Mammary epithelial cell (primary cell): ENCODE measurements at regions not wholly inside any gene's neighbourhood (a gene's known extent, or its start where the extent isn't known, plus 50 kb on each side); places are given as distances from the start of the nearest gene placed in this dataset.

Experiments
- EZH2 ChIP-seq: IDR thresholded peaks from 2 replicates; pipeline ENCODE4 v1.6.1; 2012; ENCODE audit warnings: low read length, inconsistent platforms, borderline replicate concordance
- TF ChIP-seq, protein P1 (sequence below), 2 donors: IDR thresholded peaks in 1 of 2; conservative IDR thresholded peaks in 1 of 2; 2 replicates each; pipeline ENCODE4 v1.5.1; 2011 to 2012; ENCODE audit warnings: inconsistent platforms in 2 of 2, low read length in 2 of 2, mild to moderate bottlenecking in 2 of 2, control low read depth in 1 of 2, low read depth in 1 of 2; ENCODE audit not compliant: insufficient read depth in 1 of 2; ENCODE audit errors: extremely low read depth in 1 of 2

GRCh38 chr13:64626105-64626504 lies 2604.0 kb downstream of the PCDH9 start:
- TF ChIP-seq, protein P1, sequence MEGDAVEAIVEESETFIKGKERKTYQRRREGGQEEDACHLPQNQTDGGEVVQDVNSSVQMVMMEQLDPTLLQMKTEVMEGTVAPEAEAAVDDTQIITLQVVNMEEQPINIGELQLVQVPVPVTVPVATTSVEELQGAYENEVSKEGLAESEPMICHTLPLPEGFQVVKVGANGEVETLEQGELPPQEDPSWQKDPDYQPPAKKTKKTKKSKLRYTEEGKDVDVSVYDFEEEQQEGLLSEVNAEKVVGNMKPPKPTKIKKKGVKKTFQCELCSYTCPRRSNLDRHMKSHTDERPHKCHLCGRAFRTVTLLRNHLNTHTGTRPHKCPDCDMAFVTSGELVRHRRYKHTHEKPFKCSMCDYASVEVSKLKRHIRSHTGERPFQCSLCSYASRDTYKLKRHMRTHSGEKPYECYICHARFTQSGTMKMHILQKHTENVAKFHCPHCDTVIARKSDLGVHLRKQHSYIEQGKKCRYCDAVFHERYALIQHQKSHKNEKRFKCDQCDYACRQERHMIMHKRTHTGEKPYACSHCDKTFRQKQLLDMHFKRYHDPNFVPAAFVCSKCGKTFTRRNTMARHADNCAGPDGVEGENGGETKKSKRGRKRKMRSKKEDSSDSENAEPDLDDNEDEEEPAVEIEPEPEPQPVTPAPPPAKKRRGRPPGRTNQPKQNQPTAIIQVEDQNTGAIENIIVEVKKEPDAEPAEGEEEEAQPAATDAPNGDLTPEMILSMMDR (conservative IDR thresholded peaks at IDR 0.05 in 1 of 2, IDR thresholded peaks at IDR 0.05 in 1 of 2; ENCODE audit: extremely low read depth in 1 of 2, insufficient read depth in 1 of 2, low read depth in 1 of 2, low read length in 2 of 2), result no peak
- no peak for TF ChIP-seq EZH2
